Activated CD4-positive, alpha-beta T cell treated with anti-CD3 and anti-CD28 coated beads for 24 hours (primary cell): ENCODE measurements at regions not wholly inside any gene's neighbourhood (a gene's known extent, or its start where the extent isn't known, plus 50 kb on each side); places are given as distances from the start of the nearest gene placed in this dataset.

Experiments
- DNase-seq, 2 donors: peaks; one replicate each; pipeline ENCODE4 v3.0.0-alpha.2; 2020; ENCODE audit warnings: low read depth in 2 of 2

GRCh38 chr11:128301756-128302155 is 285.6 kb downstream of the ETS1 start:
- DNase-seq: no peak

- no peak for DNase-seq
Measured at GRCh38 chr11:128300785-128301184, 286.6 kb downstream of the ETS1 start.

GRCh38 chr11:128299132-128299726 is 288.1 kb downstream of the ETS1 start:
- no peak for DNase-seq

- no peak for DNase-seq
Measured at GRCh38 chr11:128298271-128298670, 289.1 kb downstream of the ETS1 start.

- DNase-seq: no peak
Measured at GRCh38 chr11:128297805-128298204, 289.6 kb downstream of the ETS1 start.

GRCh38 chr11:128297091-128297651 is 290.2 kb downstream of the ETS1 start:
- no peak for DNase-seq

GRCh38 chr11:128294671-128295050 is 292.7 kb downstream of the ETS1 start:
- no peak for DNase-seq

GRCh38 chr11:128294001-128294670 is 293.2 kb downstream of the ETS1 start:
- no peak for DNase-seq

GRCh38 chr11:128291835-128292234 is 295.5 kb downstream of the ETS1 start:
- DNase-seq: peak in 1 of 2 donors; percentile 36

GRCh38 chr11:128291007-128291406 is 296.4 kb downstream of the ETS1 start:
- DNase-seq: no peak

GRCh38 chr11:128290106-128290840 is 297.1 kb downstream of the ETS1 start:
- peak; percentile 48 to 71 for DNase-seq

GRCh38 chr11:128289048-128289447 is 298.3 kb downstream of the ETS1 start:
- DNase-seq: no peak

- DNase-seq: no peak
Measured at GRCh38 chr11:128288368-128288767, 299.0 kb downstream of the ETS1 start.

GRCh38 chr11:128285321-128285720 is 302.0 kb downstream of the ETS1 start:
- no peak for DNase-seq

- DNase-seq: no peak
Measured at GRCh38 chr11:128284634-128285033, 302.7 kb downstream of the ETS1 start.

- DNase-seq: no peak
Measured at GRCh38 chr11:128283451-128283850, 303.9 kb downstream of the ETS1 start.

- no peak for DNase-seq
Measured at GRCh38 chr11:128282053-128282452, 305.3 kb downstream of the ETS1 start.

GRCh38 chr11:128279866-128280265 is 307.5 kb downstream of the ETS1 start:
- no peak for DNase-seq

GRCh38 chr11:128273736-128274135 is 313.6 kb downstream of the ETS1 start:
- DNase-seq: no peak

GRCh38 chr11:128271401-128271800 is 316.0 kb downstream of the ETS1 start:
- DNase-seq: no peak

- DNase-seq: no peak
Measured at GRCh38 chr11:128269466-128269865, 317.9 kb downstream of the ETS1 start.

GRCh38 chr11:128266893-128267292 is 320.5 kb downstream of the ETS1 start:
- DNase-seq: no peak
